Panc1 (cell line): ENCODE measurements at regions not wholly inside any gene's neighbourhood (a gene's known extent, or its start where the extent isn't known, plus 50 kb on each side); places are given as distances from the start of the nearest gene placed in this dataset.

Source experiments
- ATAC-seq: fragments of 200-7000 bp; cut with Tn5 transposase; 2 replicates; pipeline ENCODE4 v1.9.1; 2020; ENCODE audit warnings: mild to moderate bottlenecking, moderate library complexity
- BruUV-seq: library from RNA; stranded (reverse); fragments of 400-500 nt; replicated peaks from 2 replicates; lab custom pipeline; 2021; lab: Mats Ljungman, UMichigan
- CTCF ChIA-PET: fragments of 300-600 bp; sonication (Branson Sonifier 250); formaldehyde crosslinking; loops from one replicate; lab custom pipeline; 2022; ENCODE audit warnings: antibody characterized with exemption; lab: Charles Lee
- POLR2A ChIA-PET: fragments of 300-600 bp; sonication (Branson Sonifier 250); formaldehyde crosslinking; loops from one replicate; lab custom pipeline; 2022; ENCODE audit warnings: antibody characterized with exemption; lab: Charles Lee
- DNase-seq: peaks from one replicate; pipeline ENCODE4 v3.0.0-alpha.2; 2010; ENCODE audit warnings: low read depth, low spot score
- H3K27ac ChIP-seq: 2 replicates; pipeline ENCODE4 v1.5.1; 2011; ENCODE audit warnings: mild to moderate bottlenecking, low read length, inconsistent platforms
- H3K27me3 ChIP-seq: fragments of 200-500 bp; sonication (Bioruptor generic); 2 replicates; pipeline ENCODE4 v1.6.0; 2014; ENCODE audit warnings: low read length, inconsistent platforms; ENCODE audit not compliant: control insufficient read depth, insufficient read depth
- H3K36me3 ChIP-seq: fragments of 200-500 bp; sonication (Bioruptor generic); 2 replicates; pipeline ENCODE4 v1.5.1; 2014; ENCODE audit warnings: inconsistent platforms, mild to moderate bottlenecking, low read length, moderate library complexity; ENCODE audit not compliant: control insufficient read depth, insufficient read depth
- H3K4me1 ChIP-seq: 2 replicates; pipeline ENCODE4 v1.5.1; 2011; ENCODE audit warnings: inconsistent platforms, mild to moderate bottlenecking, low read length, moderate library complexity; ENCODE audit not compliant: control insufficient read depth, insufficient read depth
- H3K4me3 ChIP-seq, 2 experiments: 2 replicates each; pipeline ENCODE4 v1.5.1; 2011 to 2012; ENCODE audit warnings: low read depth in 2 of 2, low read length in 2 of 2, mild to moderate bottlenecking in 2 of 2, inconsistent platforms in 1 of 2, moderate library complexity in 1 of 2
- H3K9me3 ChIP-seq: fragments of 200-500 bp; sonication (Bioruptor generic); 2 replicates; pipeline ENCODE4 v1.5.1; 2014; ENCODE audit warnings: low read depth, mild to moderate bottlenecking, inconsistent platforms, low read length, moderate library complexity; ENCODE audit not compliant: control insufficient read depth, insufficient read depth
- POLR2AphosphoS5 ChIP-seq: IDR thresholded peaks from 2 replicates; pipeline ENCODE4 v1.6.1; 2012; ENCODE audit warnings: mild to moderate bottlenecking, low read depth, low read length, moderate library complexity
- REST ChIP-seq, 2 experiments: IDR thresholded peaks; 2 replicates each; pipeline ENCODE4 v1.6.1; 2011 to 2012; ENCODE audit warnings: low read depth in 2 of 2, control low read depth in 1 of 2, low read length in 1 of 2, mild to moderate bottlenecking in 1 of 2, moderate library complexity in 1 of 2; ENCODE audit not compliant: insufficient read depth in 1 of 2
- SIN3A ChIP-seq: IDR thresholded peaks from 2 replicates; pipeline ENCODE4 v1.6.1; 2012; ENCODE audit warnings: low read depth, mild to moderate bottlenecking, low read length, moderate library complexity, borderline replicate concordance; ENCODE audit not compliant: insufficient read depth
- TCF7L2 ChIP-seq: IDR thresholded peaks from 2 replicates; pipeline ENCODE4 v1.6.1; 2011; ENCODE audit warnings: mild to moderate bottlenecking, low read depth, low read length, inconsistent platforms
- in situ Hi-C: cut with HindIII; loops from 2 replicates; pipeline ENCODE4 v1.10.0; 2016; ENCODE audit warnings: low sequenced_read_pairs, low pct_unique_long_range_greater_than_20kb
- intact Hi-C: fragments of 100-400 bp; cut with micrococcal nuclease; formaldehyde crosslinking; loops from one replicate; pipeline ENCODE4 v1.10.0; 2022; ENCODE audit not compliant: unreplicated experiment
- TF ChIP-seq, protein P1 (sequence below): fragments of 450-650 bp; IDR thresholded peaks from 2 replicates; pipeline ENCODE4 v1.5.1; 2017; ENCODE audit warnings: mild to moderate bottlenecking

- in situ Hi-C loops (no loop called here), intact Hi-C loops (no loop called here)
- Histone ChIP-seq H3K27ac (no peak overlapping the region), H3K27me3 (no peaks in the 10 kb centered on the region), H3K4me3 (no peak overlapping the region), H3K4me1 (no peaks in the 10 kb centered on the region), H3K9me3 (no peaks in the 10 kb centered on the region), H3K36me3 (no peaks in the 10 kb centered on the region)
- CTCF ChIA-PET = no interaction called here
- no peak for DNase-seq
- ATAC-seq = no peak
- no TSS peak for BruUV-seq
- POLR2A ChIA-PET = interaction anchor here (0.7 kb wide), 1 partner anchor 8 kb away, joined by 6 read pairs; no protein-coding TSS in a partner anchor
- TF ChIP-seq SIN3A (no peak), REST (IDR thresholded peaks at IDR 0.05; ENCODE audit: insufficient read depth in 1 of 2, low read depth in 2 of 2, low read length in 1 of 2) (no peak), POLR2AphosphoS5 (no peak), TCF7L2 (no peak)
- TF ChIP-seq, protein P1, sequence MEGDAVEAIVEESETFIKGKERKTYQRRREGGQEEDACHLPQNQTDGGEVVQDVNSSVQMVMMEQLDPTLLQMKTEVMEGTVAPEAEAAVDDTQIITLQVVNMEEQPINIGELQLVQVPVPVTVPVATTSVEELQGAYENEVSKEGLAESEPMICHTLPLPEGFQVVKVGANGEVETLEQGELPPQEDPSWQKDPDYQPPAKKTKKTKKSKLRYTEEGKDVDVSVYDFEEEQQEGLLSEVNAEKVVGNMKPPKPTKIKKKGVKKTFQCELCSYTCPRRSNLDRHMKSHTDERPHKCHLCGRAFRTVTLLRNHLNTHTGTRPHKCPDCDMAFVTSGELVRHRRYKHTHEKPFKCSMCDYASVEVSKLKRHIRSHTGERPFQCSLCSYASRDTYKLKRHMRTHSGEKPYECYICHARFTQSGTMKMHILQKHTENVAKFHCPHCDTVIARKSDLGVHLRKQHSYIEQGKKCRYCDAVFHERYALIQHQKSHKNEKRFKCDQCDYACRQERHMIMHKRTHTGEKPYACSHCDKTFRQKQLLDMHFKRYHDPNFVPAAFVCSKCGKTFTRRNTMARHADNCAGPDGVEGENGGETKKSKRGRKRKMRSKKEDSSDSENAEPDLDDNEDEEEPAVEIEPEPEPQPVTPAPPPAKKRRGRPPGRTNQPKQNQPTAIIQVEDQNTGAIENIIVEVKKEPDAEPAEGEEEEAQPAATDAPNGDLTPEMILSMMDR = no peak
Measured at GRCh38 chr4:124035364-124036041, 638.9 kb downstream of the SPRY1 start.

GRCh38 chr4:124037236-124037635 is 640.6 kb downstream of the SPRY1 start:
- Histone ChIP-seq H3K27me3 (no peaks in the 10 kb centered on the region), H3K4me1 (no peaks in the 10 kb centered on the region), H3K27ac (no peak overlapping the region), H3K4me3 (no peak overlapping the region), H3K36me3 (no peaks in the 10 kb centered on the region), H3K9me3 (no peaks in the 10 kb centered on the region)
- ChIA-PET POLR2A (no interaction called here), CTCF (no interaction called here)
- intact Hi-C loops = no loop called here
- ATAC-seq (no peak), DNase-seq (no peak)
- no peak for TF ChIP-seq TCF7L2
- TF ChIP-seq REST (IDR thresholded peaks at IDR 0.05; ENCODE audit: insufficient read depth in 1 of 2, low read depth in 2 of 2, low read length in 1 of 2) = no peak
- no peak for TF ChIP-seq POLR2AphosphoS5
- TF ChIP-seq SIN3A = no peak
- TF ChIP-seq, protein P1 = no peak
- BruUV-seq = no TSS peak
- in situ Hi-C loops = no loop called here
